Brain microvascular endothelial cell (primary cell): ENCODE measurements at regions not wholly inside any gene's neighbourhood (a gene's known extent, or its start where the extent isn't known, plus 50 kb on each side); places are given as distances from the start of the nearest gene placed in this dataset.

Source experiments
- DNase-seq: peaks from one replicate; pipeline ENCODE4 v3.0.0-alpha.2; 2020
- H3K27ac ChIP-seq: fragments of 250-450 bp; sonication (Bioruptor Pico); 2 replicates; pipeline ENCODE4 v1.5.1; 2020; ENCODE audit warnings: mild to moderate bottlenecking, moderate library complexity
- H3K27me3 ChIP-seq: fragments of 250-450 bp; sonication (Bioruptor Pico); replicated peaks from 2 replicates; pipeline ENCODE4 v1.5.1; 2020; ENCODE audit warnings: mild to moderate bottlenecking
- H3K36me3 ChIP-seq: fragments of 250-450 bp; sonication (Bioruptor Pico); replicated peaks from 2 replicates; pipeline ENCODE4 v1.5.1; 2020; ENCODE audit warnings: mild to moderate bottlenecking
- H3K4me3 ChIP-seq: 2 replicates; pipeline ENCODE4 v1.5.1; 2011; ENCODE audit warnings: low read depth, mild to moderate bottlenecking, control low read depth, low read length, moderate library complexity
- CTCF ChIP-seq: IDR thresholded peaks from 2 replicates; pipeline ENCODE4 v1.5.1; 2011; ENCODE audit warnings: low read depth, mild to moderate bottlenecking, moderate library complexity, low read length, control low read depth, inconsistent platforms; ENCODE audit errors: missing control alignments
- in situ Hi-C: cut with HindIII; loops from 2 replicates; pipeline ENCODE4 v1.10.0; 2017; ENCODE audit warnings: low sequenced_read_pairs, low pct_ligation_motif_present

- no peaks in the 10 kb centered on the region for H3K27me3 ChIP-seq
- no peak for TF ChIP-seq CTCF
- no peak for DNase-seq
- H3K4me3 ChIP-seq, result no peak overlapping the region
- no peaks in the 10 kb centered on the region for H3K36me3 ChIP-seq
- no peak overlapping the region for H3K27ac ChIP-seq
- in situ Hi-C loops, result no loop called here
Observed at GRCh38 chr6:47360388-47360787, 50.7 kb upstream of the TNFRSF21 start.

- no peaks in the 10 kb centered on the region for H3K36me3 ChIP-seq
- in situ Hi-C loops, result no loop called here
- TF ChIP-seq CTCF, result no peak
- no peak for DNase-seq
- H3K27ac ChIP-seq, result no peak overlapping the region
- H3K4me3 ChIP-seq, result no peak overlapping the region
- H3K27me3 ChIP-seq, result no peaks in the 10 kb centered on the region
Observed at GRCh38 chr6:47362857-47363461, 53.3 kb upstream of the TNFRSF21 start.

GRCh38 chr6:47363736-47364135 is 54.0 kb upstream of the TNFRSF21 start:
- in situ Hi-C loops, result no loop called here
- H3K27me3 ChIP-seq, result no peaks in the 10 kb centered on the region
- no peak overlapping the region for H3K4me3 ChIP-seq
- TF ChIP-seq CTCF, result no peak
- no peak for DNase-seq
- no peaks in the 10 kb centered on the region for H3K36me3 ChIP-seq
- no peak overlapping the region for H3K27ac ChIP-seq

- in situ Hi-C loops, result no loop called here
- no peak for TF ChIP-seq CTCF
- Histone ChIP-seq H3K4me3 (no peak overlapping the region), H3K36me3 (no peaks in the 10 kb centered on the region), H3K27me3 (no peaks in the 10 kb centered on the region), H3K27ac (no peak overlapping the region)
- DNase-seq, result no peak
Observed at GRCh38 chr6:47366335-47366890, 56.7 kb upstream of the TNFRSF21 start.

GRCh38 chr6:47371139-47371869 is 61.6 kb upstream of the TNFRSF21 start:
- H3K36me3 ChIP-seq, result no peaks in the 10 kb centered on the region
- H3K27ac ChIP-seq, result no peak overlapping the region
- no peaks in the 10 kb centered on the region for H3K27me3 ChIP-seq
- TF ChIP-seq CTCF, result no peak
- DNase-seq, result no peak
- in situ Hi-C loops, result no loop called here
- H3K4me3 ChIP-seq, result no peak overlapping the region
